WTC11 (cell line): ENCODE measurements at regions not wholly inside any gene's neighbourhood (a gene's known extent, or its start where the extent isn't known, plus 50 kb on each side); places are given as distances from the start of the nearest gene placed in this dataset.

ENCODE experiments used
- ATAC-seq: fragments of 200-7000 bp; cut with Tn5 transposase; 2 replicates; pipeline ENCODE4 v1.10.0; 2021; ENCODE audit warnings: mild to moderate bottlenecking, moderate library complexity
- CTCF ChIA-PET: fragments of 300-600 bp; sonication (Branson Sonifier 250); formaldehyde crosslinking; loops from one replicate; lab custom pipeline; 2021; ENCODE audit warnings: antibody characterized with exemption; lab: Charles Lee
- POLR2A ChIA-PET: fragments of 350-600 bp; sonication (Branson Sonifier 250); formaldehyde crosslinking; loops from one replicate; lab custom pipeline; 2021; ENCODE audit warnings: antibody characterized with exemption; lab: Charles Lee
- DNase-seq: peaks from one replicate; pipeline ENCODE4 v3.0.0; 2021; ENCODE audit warnings: low spot score
- H3K27ac Mint-ChIP-seq: 2 replicates; pipeline ENCODE4 v1.8.0; 2021; ENCODE audit warnings: mixed read lengths
- H3K27me3 Mint-ChIP-seq: 2 replicates; pipeline ENCODE4 v1.8.0; 2021; ENCODE audit warnings: low read depth, mild to moderate bottlenecking, moderate library complexity, mixed read lengths
- H3K36me3 Mint-ChIP-seq: 2 replicates; pipeline ENCODE4 v1.8.0; 2021; ENCODE audit warnings: mixed read lengths
- H3K4me1 Mint-ChIP-seq: 2 replicates; pipeline ENCODE4 v1.8.0; 2022; ENCODE audit warnings: mixed read lengths
- H3K4me3 Mint-ChIP-seq: 2 replicates; pipeline ENCODE4 v1.8.0; 2021; ENCODE audit warnings: mild to moderate bottlenecking, moderate library complexity, mixed read lengths
- H3K9me3 Mint-ChIP-seq: 2 replicates; pipeline ENCODE4 v1.8.0; 2021; ENCODE audit warnings: mixed read lengths
- AR ChIP-seq: fragments of 250-450 bp; sonication (Bioruptor Pico); IDR thresholded peaks from 2 replicates; pipeline ENCODE4 v1.9.0; 2021; ENCODE audit warnings: mild to moderate bottlenecking
- FOXP1 ChIP-seq: sonication (generic); formaldehyde crosslinking; IDR thresholded peaks from 2 replicates; pipeline ENCODE4 v1.8.0; 2022; ENCODE audit warnings: missing genetic modification reagents, mild to moderate bottlenecking, moderate library complexity, borderline replicate concordance
- FOXP4 ChIP-seq: sonication (generic); formaldehyde crosslinking; IDR thresholded peaks from 2 replicates; pipeline ENCODE4 v1.8.0; 2022; ENCODE audit warnings: mild to moderate bottlenecking, missing genetic modification reagents
- NFE2L1 ChIP-seq: sonication (generic); formaldehyde crosslinking; IDR thresholded peaks from 2 replicates; pipeline ENCODE4 v1.8.1; 2023; ENCODE audit warnings: missing genetic modification reagents
- NR2C2 ChIP-seq: sonication (generic); formaldehyde crosslinking; IDR thresholded peaks from 2 replicates; pipeline ENCODE4 v1.8.0; 2022; ENCODE audit warnings: mild to moderate bottlenecking, missing genetic modification reagents
- PRRX2 ChIP-seq: fragments of 250-450 bp; sonication (Bioruptor Pico); IDR thresholded peaks from 2 replicates; pipeline ENCODE4 v1.8.0; 2021; ENCODE audit warnings: mild to moderate bottlenecking
- RELA ChIP-seq: sonication (generic); formaldehyde crosslinking; IDR thresholded peaks from 2 replicates; pipeline ENCODE4 v1.8.1; 2022; ENCODE audit warnings: missing genetic modification reagents, mild to moderate bottlenecking, borderline replicate concordance
- SOX15 ChIP-seq: fragments of 250-450 bp; sonication (Bioruptor Pico); IDR thresholded peaks from 2 replicates; pipeline ENCODE4 v1.9.0; 2021; ENCODE audit warnings: mild to moderate bottlenecking
- STAT6 ChIP-seq: sonication (generic); formaldehyde crosslinking; conservative IDR thresholded peaks from 2 replicates; pipeline ENCODE4 v1.8.1; 2023; ENCODE audit warnings: mild to moderate bottlenecking, low read depth, missing genetic modification reagents, moderate library complexity
- TEAD4 ChIP-seq: sonication (generic); formaldehyde crosslinking; IDR thresholded peaks from 2 replicates; pipeline ENCODE4 v1.8.0; 2022; ENCODE audit warnings: mild to moderate bottlenecking, missing genetic modification reagents
- USF2 ChIP-seq: sonication (generic); formaldehyde crosslinking; IDR thresholded peaks from 2 replicates; pipeline ENCODE4 v1.8.1; 2023; ENCODE audit warnings: mild to moderate bottlenecking, missing genetic modification reagents, moderate library complexity
- ZNF121 ChIP-seq: sonication (generic); formaldehyde crosslinking; IDR thresholded peaks from 2 replicates; pipeline ENCODE4 v1.8.0; 2023; ENCODE audit warnings: missing genetic modification reagents
- ZNF219 ChIP-seq: sonication (generic); formaldehyde crosslinking; IDR thresholded peaks from 2 replicates; pipeline ENCODE4 v1.8.0; 2023; ENCODE audit warnings: missing genetic modification reagents, mild to moderate bottlenecking, borderline replicate concordance
- ZNF232 ChIP-seq: sonication (generic); formaldehyde crosslinking; IDR thresholded peaks from 2 replicates; pipeline ENCODE4 v1.8.0; 2022; ENCODE audit warnings: mild to moderate bottlenecking, missing genetic modification reagents
- ZNF263 ChIP-seq: sonication (generic); formaldehyde crosslinking; IDR thresholded peaks from 2 replicates; pipeline ENCODE4 v1.8.1; 2022; ENCODE audit warnings: low read depth, mild to moderate bottlenecking, moderate library complexity, missing genetic modification reagents
- ZNF317 ChIP-seq: sonication (generic); formaldehyde crosslinking; IDR thresholded peaks from 2 replicates; pipeline ENCODE4 v1.8.1; 2023; ENCODE audit warnings: low read depth, mild to moderate bottlenecking, moderate library complexity, missing genetic modification reagents, borderline replicate concordance
- TF ChIP-seq, protein P1 (sequence below): fragments of 250-450 bp; sonication (Bioruptor Pico); IDR thresholded peaks from 2 replicates; pipeline ENCODE4 v1.9.0; 2021; ENCODE audit warnings: moderate library complexity, mild to moderate bottlenecking, inconsistent platforms, borderline replicate concordance
- TF ChIP-seq, protein P2 (sequence below): fragments of 250-450 bp; sonication (Bioruptor Pico); conservative IDR thresholded peaks from 2 replicates; pipeline ENCODE4 v1.9.0; 2021; ENCODE audit warnings: mild to moderate bottlenecking
- TF ChIP-seq, protein P3 (sequence below): sonication (generic); formaldehyde crosslinking; IDR thresholded peaks from 2 replicates; pipeline ENCODE4 v1.8.1; 2022; ENCODE audit warnings: mild to moderate bottlenecking, missing genetic modification reagents, moderate library complexity, borderline replicate concordance
- TF ChIP-seq, protein P4 (sequence below): sonication (generic); formaldehyde crosslinking; IDR thresholded peaks from 2 replicates; pipeline ENCODE4 v1.8.1; 2022; ENCODE audit warnings: missing genetic modification reagents, borderline replicate concordance

- no peak overlapping the region for H3K27ac Mint-ChIP-seq
- ChIA-PET CTCF (no interaction called here), POLR2A (no interaction called here)
- H3K27me3 Mint-ChIP-seq = no peaks in the 10 kb centered on the region
- H3K4me1 Mint-ChIP-seq = no peaks in the 10 kb centered on the region
- DNase-seq (no peak), ATAC-seq (no peak)
- no peaks in the 10 kb centered on the region for H3K36me3 Mint-ChIP-seq
- H3K4me3 Mint-ChIP-seq = no peak overlapping the region
- TF ChIP-seq, protein P1, sequence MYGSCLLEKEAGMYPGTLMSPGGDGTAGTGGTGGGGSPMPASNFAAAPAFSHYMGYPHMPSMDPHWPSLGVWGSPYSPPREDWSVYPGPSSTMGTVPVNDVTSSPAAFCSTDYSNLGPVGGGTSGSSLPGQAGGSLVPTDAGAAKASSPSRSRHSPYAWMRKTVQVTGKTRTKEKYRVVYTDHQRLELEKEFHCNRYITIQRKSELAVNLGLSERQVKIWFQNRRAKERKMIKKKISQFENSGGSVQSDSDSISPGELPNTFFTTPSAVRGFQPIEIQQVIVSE (CRISPR knock-in tag) = no peak
- no peak for TF ChIP-seq ZNF219 (CRISPR knock-in tag)
- TF ChIP-seq ZNF121 (CRISPR knock-in tag) = no peak
- no peak for TF ChIP-seq RELA (CRISPR knock-in tag)
- no peak for TF ChIP-seq FOXP1 (CRISPR knock-in tag)
- TF ChIP-seq ZNF317 (CRISPR knock-in tag) = no peak
- TF ChIP-seq STAT6 (CRISPR knock-in tag) = no peak
- TF ChIP-seq SOX15 (CRISPR knock-in tag) = no peak
- TF ChIP-seq FOXP4 (CRISPR knock-in tag) = no peak
- TF ChIP-seq TEAD4 (CRISPR knock-in tag) = no peak
- TF ChIP-seq, protein P2, sequence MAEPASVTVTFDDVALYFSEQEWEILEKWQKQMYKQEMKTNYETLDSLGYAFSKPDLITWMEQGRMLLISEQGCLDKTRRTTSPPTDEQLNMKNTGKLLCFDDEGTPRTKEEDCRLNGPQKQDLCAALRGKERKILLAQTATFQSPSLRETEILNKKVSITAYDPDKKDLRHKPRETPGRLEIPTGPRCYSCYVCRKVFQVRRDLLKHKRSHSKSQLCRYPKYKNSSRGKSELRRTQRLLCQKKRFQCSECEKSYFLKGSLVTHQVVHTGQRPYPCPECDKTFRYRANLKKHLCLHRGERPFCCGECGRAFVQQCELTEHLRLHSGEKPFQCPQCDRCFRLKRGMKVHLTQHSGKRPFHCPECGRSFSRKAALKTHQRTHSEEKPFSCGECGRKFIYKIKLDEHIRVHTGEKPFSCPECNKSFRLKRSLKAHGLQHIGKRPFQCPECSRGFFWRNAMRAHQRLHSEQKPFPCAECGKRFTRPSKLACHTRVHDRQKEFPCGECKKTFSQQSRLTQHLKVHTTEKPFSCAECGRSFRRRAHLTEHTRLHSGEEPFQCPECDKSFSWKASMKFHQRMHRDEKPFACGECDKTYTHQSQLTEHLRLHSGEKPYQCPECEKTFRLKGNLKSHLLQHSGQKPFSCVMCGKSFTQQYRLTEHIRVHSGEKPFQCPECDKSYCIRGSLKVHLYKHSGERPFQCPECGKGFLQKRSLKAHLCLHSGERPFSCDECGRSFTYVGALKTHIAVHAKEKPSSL (CRISPR knock-in tag) = no peak
- no peak for TF ChIP-seq NR2C2
- TF ChIP-seq, protein P3, sequence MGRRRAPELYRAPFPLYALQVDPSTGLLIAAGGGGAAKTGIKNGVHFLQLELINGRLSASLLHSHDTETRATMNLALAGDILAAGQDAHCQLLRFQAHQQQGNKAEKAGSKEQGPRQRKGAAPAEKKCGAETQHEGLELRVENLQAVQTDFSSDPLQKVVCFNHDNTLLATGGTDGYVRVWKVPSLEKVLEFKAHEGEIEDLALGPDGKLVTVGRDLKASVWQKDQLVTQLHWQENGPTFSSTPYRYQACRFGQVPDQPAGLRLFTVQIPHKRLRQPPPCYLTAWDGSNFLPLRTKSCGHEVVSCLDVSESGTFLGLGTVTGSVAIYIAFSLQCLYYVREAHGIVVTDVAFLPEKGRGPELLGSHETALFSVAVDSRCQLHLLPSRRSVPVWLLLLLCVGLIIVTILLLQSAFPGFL (CRISPR knock-in tag) = no peak
- no peak for TF ChIP-seq ZNF232 (CRISPR knock-in tag)
- no peak for TF ChIP-seq ZNF263 (CRISPR knock-in tag)
- TF ChIP-seq PRRX2 (CRISPR knock-in tag) = no peak
- no peak for TF ChIP-seq AR (CRISPR knock-in tag)
- TF ChIP-seq USF2 = no peak
- no peak for TF ChIP-seq NFE2L1
- TF ChIP-seq, protein P4, sequence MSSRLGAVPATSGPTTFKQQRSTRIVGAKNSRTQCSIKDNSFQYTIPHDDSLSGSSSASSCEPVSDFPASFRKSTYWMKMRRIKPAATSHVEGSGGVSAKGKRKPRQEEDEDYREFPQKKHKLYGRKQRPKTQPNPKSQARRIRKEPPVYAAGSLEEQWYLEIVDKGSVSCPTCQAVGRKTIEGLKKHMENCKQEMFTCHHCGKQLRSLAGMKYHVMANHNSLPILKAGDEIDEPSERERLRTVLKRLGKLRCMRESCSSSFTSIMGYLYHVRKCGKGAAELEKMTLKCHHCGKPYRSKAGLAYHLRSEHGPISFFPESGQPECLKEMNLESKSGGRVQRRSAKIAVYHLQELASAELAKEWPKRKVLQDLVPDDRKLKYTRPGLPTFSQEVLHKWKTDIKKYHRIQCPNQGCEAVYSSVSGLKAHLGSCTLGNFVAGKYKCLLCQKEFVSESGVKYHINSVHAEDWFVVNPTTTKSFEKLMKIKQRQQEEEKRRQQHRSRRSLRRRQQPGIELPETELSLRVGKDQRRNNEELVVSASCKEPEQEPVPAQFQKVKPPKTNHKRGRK = no peak
- peaks cover 12% of the 10 kb centered on the region for H3K9me3 Mint-ChIP-seq
Observed at GRCh38 chr5:39998518-39998917, 573.7 kb upstream of the DAB2 start.
